Activated CD4-positive, alpha-beta T cell treated with anti-CD3 and anti-CD28 coated beads, Interleukin-2, Interleukin-4, amounts not matched to agents 100 ng/mL and 50 ng/mL, durations not matched to agents 16 hours and 8 hours (primary cell): ENCODE measurements at regions not wholly inside any gene's neighbourhood (a gene's known extent, or its start where the extent isn't known, plus 50 kb on each side); places are given as distances from the start of the nearest gene placed in this dataset.

Source experiments
- DNase-seq: peaks from one replicate; pipeline ENCODE4 v3.0.0-alpha.2; 2020; ENCODE audit warnings: low spot score

GRCh38 chr18:27627927-27628326 is 442.8 kb upstream of the CHST9 start:
- no peak for DNase-seq

- DNase-seq = no peak
These were observed 436.3 kb upstream of the CHST9 start for GRCh38 chr18:27621236-27621890.

- no peak for DNase-seq
These were observed 434.8 kb upstream of the CHST9 start for GRCh38 chr18:27619906-27620305.

GRCh38 chr18:27619090-27619772 is 434.1 kb upstream of the CHST9 start:
- DNase-seq = no peak

GRCh38 chr18:27616324-27616723 is 431.2 kb upstream of the CHST9 start:
- DNase-seq = no peak

- no peak for DNase-seq
These were observed 430.1 kb upstream of the CHST9 start for GRCh38 chr18:27614951-27615844.

GRCh38 chr18:27609221-27609620 is 424.1 kb upstream of the CHST9 start:
- DNase-seq = no peak

GRCh38 chr18:27608742-27609141 is 423.6 kb upstream of the CHST9 start:
- DNase-seq = no peak

- no peak for DNase-seq
These were observed 423.1 kb upstream of the CHST9 start for GRCh38 chr18:27608174-27608573.

GRCh38 chr18:27606741-27607140 is 421.6 kb upstream of the CHST9 start:
- DNase-seq = no peak

- peak; percentile 46 for DNase-seq
These were observed 420.2 kb upstream of the CHST9 start for GRCh38 chr18:27605107-27605834.

GRCh38 chr18:27604583-27604982 is 419.5 kb upstream of the CHST9 start:
- no peak for DNase-seq

- DNase-seq = no peak
These were observed 417.0 kb upstream of the CHST9 start for GRCh38 chr18:27602092-27602491.

- DNase-seq = no peak
These were observed 415.1 kb upstream of the CHST9 start for GRCh38 chr18:27600245-27600644.

- peak; percentile 50 for DNase-seq
These were observed 414.2 kb upstream of the CHST9 start for GRCh38 chr18:27599202-27599829.

- no peak for DNase-seq
These were observed 410.2 kb upstream of the CHST9 start for GRCh38 chr18:27595113-27595838.

GRCh38 chr18:27585602-27586173 is 400.6 kb upstream of the CHST9 start:
- DNase-seq = no peak

GRCh38 chr18:27583466-27583865 is 398.4 kb upstream of the CHST9 start:
- DNase-seq = no peak

- no peak for DNase-seq
These were observed 397.8 kb upstream of the CHST9 start for GRCh38 chr18:27582760-27583412.

- DNase-seq = no peak
These were observed 396.3 kb upstream of the CHST9 start for GRCh38 chr18:27581296-27581904.
